ENCODE measurements at regions not wholly inside any gene's neighbourhood (a gene's known extent, or its start where the extent isn't known, plus 50 kb on each side); places are given as distances from the start of the nearest gene placed in this dataset.
"Not testable (repeated sequence)": the region's sequence is repeated elsewhere in the genome, so short reads cannot be mapped to it uniquely, and the experiment has no call there.

DNA sequence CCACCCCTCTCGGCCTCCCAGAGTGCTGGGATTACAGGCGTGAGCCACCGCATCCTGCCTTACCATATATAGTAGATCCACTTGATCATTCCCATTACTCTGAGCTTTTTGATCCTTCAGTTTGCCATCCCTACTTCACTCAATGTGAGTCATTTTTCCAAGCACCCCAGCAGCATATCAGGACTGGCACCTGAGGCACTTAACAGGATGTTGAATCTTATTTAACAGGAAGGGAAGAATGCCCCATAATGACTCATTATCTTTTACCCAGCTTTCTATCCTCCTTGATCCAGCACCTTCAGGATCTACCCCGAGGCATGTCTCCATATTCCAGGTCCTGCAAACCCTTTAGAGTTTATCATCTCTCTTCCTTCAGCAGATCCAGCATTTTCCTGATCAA lies 84.9 kb upstream of the CMKLR1 start:
- DNase-seq (ENCODE audit: low read depth in 2 of 2) = no peak

DNA sequence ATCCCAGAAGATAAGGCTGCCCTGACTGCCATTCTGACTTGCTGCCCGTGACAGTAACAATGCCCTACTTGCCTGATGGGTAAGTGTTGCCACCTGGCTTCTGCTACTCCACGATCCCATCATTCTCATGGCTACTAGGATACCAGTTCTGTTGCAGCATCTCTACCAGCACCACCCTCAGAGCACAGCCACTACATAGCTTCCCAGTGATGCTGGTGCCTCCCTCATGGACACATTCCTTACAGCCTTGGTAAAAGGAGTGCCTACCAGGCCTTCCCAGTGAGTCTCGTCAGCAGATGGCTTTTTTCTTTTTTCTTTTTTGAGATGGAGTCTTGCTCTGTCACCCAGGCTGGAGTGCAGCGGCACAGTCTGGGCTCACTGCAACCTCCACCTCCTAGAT lies 84.4 kb upstream of the CMKLR1 start:
- DNase-seq (ENCODE audit: low read depth in 2 of 2) = no peak

DNA sequence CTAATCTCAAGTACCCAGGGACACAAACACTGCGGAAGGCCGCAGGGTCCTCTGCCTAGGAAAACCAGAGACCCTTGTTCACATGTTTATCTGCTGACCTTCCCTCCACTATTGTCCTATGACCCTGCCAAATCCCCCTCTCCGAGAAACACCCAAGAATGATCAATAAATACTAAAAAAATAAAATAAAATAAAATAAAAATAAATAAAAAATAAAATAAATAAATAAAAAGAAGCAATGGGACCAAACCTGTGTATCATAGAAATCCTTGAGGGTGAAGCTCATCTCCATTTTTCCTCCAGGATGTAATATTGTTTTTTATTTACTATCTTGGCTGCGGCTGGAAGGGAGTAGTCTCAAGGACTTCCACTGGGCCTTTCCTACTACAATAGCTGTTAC lies 82.0 kb upstream of the CMKLR1 start:
- not testable (repeated sequence) for DNase-seq (ENCODE audit: low read depth in 2 of 2)

DNA sequence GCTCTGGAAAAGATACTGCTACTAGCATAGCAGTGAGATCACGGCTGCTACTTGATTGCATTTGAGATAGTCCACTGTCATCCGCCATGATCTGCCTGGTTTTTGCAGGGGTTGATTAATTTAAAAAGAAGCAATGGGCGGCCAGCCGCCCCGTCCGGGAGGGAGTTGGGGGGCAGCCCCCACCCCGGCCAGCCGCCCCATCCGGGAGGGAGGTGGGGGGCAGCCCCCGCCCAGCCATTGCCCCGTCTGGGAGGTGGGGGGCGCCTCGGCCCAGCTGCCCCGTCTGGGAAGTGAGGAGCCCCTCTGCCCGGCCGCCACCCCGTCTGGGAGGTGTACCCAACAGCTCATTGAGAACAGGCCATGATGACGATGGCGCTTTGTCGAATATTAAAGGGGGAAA lies 81.3 kb upstream of the CMKLR1 start:
- not testable (repeated sequence) for DNase-seq (ENCODE audit: low read depth in 2 of 2)

DNA sequence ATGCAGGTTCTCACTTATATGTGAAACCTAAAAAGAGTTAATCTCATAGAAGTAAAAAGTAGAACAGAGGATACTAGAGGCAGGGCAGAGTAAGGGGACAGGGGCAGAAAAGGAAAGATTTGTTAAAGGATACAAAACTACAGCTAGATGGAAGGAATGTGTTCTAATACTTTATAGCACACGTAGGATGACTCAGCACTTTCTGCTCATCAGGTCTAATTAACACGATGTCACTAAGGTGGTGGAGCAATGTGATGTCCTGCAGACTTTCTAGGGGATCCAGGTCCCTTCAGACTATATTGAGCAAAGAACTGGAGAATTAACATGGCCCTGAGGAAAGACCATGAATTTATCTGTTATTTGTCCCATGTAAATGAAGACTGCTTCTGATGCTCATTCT lies 80.8 kb upstream of the CMKLR1 start:
- no peak for DNase-seq (ENCODE audit: low read depth in 2 of 2)

DNA sequence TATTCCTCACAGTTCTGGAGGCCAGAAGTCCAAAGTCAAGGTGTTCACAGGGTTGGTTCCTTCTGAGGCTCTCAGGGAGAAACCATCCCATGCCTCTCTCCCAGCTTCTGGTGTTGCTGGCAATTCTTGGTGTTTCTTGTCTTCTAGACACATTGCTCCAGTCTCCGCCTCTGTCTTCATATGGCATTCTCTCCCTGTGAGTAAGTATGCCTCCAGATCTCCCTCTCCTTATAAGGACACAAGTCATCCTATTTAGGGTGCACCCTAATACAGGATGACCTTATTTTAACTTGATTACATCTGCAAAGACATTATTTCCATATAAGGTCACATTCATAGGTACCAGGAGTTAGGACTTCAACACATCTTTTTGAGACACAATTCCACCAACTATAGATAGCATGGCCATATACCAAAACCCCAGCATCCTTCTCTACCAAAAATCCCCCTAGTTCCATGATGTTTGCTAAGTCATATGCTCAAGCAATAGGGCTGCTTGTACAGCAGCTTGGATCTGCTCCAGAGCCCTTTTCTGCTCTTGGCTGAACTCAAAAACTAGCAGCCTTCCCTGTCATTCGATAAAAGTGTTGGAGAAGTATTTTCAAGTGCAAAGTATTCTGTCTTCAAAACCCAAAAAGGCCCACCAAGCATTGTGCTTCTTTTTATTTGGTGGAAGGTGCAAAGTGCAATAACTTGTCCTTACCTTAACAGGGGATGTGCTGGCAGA lies 79.2 kb upstream of the CMKLR1 start:
- peak; percentile 12 to 25 for DNase-seq (ENCODE audit: low read depth in 2 of 2)

DNA sequence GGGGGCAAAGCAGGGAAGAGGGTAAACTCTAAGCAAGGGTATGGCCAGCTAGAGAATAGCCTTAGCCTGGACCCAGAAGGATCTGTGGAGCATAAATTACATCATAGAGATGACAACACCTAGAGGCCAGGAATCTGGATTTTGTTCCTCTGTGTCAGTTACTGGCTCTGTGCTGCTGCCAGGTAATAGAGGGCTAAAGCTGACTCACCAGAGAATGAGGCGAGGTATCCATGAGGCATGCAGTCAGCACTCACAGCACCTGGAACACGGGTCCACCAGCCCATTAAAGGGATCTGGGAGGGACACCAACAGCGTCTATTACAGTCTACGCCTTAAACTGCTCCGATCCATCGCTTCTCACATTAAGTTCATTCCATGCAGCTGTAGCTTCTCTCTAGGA lies 74.9 kb upstream of the CMKLR1 start:
- no peak for DNase-seq (ENCODE audit: low read depth in 2 of 2)

DNA sequence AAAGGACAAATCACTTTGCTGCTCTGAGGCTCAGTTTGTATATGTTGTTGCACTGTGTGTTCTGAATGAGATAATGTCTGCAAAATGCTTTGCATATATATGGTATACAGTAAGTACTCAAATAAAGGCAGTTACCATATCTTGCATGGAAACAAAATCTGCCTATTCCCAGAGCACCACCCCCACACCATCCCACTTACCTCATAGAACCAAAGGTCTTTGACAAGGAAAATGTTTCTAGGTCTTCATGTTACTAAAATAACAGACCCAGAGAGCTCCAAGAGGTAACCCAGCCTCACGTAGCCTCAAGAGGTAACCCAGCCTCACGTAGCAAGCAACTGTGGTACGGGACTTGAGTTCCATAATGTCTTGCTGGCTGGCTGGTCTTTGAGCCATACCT lies 71.6 kb upstream of the CMKLR1 start:
- no peak for DNase-seq (ENCODE audit: low read depth in 2 of 2)

DNA sequence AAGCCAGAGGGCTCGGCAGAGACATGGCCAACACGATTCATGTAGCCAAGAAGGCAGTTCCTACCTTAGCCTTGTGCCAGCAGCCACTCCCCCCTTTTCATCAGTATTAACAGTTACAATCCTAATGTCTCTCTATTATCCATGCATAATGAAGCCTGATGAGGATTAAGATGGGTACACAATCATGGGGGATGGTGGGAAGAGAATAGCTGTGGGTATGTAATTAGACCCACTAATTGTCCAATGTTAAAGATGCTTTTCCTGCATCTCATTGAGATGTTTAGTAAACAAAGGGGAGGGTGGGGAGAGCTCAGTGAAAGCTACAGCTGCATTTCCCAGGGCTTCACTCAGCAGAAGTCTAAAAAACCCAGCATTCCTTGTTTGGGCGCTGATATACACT lies 70.4 kb upstream of the CMKLR1 start:
- DNase-seq (ENCODE audit: low read depth in 2 of 2) = no peak

DNA sequence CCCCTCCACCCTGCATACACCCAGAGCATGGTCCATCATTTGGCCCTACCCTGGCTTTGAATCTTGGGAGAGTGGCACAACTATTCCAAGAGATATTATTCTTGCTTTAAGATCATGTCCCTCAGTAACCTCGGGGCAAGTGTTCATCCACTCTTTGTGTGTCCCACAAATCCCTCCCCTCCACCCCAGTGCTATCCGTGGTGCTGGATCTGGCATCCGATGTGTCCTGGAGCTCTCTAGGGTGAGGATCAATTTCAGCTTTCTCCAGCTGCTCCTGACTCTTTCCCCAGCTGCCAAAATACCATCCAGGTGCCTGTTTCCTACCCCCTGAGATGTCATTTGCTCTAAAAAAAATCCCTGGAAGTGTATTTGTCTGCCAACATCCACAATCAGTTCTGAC lies 64.8 kb upstream of the CMKLR1 start:
- no peak for DNase-seq (ENCODE audit: low read depth in 2 of 2)

DNA sequence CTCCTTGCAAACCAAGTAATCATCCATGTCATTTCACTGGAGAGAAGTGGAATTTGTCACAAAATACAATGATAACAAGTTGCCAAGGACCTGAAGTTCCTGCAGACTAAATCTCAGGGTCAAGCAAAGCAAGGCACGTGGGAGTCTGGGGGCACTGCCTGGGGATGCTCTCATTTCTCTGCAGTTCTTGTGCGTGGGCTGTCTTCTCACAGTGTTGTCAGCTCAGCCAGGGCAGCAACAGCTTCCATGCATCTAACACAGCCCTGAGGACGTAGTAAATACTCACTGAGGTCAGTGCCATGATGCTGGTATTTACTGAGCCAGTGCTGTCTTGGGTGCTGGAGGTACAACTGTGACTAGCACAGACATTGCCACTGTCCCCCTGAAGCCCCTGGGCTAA lies 62.9 kb upstream of the CMKLR1 start:
- DNase-seq (ENCODE audit: low read depth in 2 of 2) = no peak

DNA sequence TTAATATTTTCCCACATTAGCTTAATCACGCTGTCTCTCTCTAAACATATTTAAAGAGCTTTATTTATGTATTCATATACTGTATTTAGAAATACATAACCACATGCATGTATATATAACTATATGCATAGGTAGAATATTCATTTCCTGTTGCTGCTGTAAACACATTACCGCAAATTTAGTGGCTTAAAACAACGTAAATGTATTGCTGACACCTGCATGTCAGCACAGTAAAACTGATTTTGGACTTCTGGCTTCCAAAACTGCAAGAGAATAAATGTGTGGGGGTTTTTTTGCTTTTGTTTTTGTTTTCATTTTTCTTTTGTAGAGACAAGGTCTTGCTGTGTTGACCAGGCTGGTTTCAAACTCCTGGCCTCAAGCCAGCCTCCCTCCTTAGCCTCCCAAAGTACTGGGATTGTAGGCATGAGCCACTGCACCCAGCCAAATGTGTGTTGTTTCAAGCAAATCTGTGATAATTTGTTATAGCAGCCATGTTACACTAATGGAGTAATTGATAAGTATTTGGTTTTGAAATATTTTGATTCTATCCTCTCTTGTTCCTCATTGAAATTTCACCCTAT lies 61.9 kb upstream of the CMKLR1 start:
- DNase-seq (ENCODE audit: low read depth in 2 of 2) = no peak

DNA sequence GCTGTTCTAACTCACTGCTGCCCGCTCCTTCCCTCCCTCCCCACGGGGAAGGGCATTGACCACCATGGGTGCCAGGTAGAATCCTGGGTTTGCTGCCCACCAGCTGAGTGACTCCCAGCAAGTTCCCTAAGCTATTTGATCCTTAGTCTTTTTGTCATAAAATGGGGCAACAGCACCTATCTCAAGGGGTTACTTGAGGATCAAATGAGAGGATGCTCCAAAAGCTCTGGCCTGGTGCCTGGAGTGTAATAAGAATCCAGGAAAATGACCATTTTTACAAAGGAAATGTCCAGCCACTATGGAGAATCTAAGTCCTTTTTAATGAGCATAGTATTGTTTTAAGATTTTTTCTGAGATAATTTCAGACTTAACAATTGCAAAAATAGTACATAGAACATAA lies 61.4 kb upstream of the CMKLR1 start:
- no peak for DNase-seq (ENCODE audit: low read depth in 2 of 2)

DNA sequence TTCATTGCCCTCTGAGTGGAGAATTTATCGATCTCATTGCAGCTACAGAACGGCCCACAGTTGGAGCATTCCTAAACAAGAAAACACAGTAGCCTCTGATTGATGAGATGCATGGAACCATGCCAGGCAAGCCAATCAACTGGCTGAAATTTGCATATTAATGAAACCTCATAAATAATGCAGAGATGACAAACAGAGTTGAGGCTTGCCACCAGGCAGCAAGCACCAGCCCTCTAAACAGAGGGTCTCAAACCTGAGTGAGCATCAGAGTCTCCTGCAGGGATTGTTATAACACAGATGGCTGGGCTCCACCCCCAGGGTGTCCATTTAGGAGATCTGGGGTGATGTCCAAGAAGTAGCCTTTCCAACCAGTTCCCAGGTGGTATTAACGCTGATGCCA lies 60.9 kb upstream of the CMKLR1 start:
- DNase-seq (ENCODE audit: low read depth in 2 of 2) = no peak

DNA sequence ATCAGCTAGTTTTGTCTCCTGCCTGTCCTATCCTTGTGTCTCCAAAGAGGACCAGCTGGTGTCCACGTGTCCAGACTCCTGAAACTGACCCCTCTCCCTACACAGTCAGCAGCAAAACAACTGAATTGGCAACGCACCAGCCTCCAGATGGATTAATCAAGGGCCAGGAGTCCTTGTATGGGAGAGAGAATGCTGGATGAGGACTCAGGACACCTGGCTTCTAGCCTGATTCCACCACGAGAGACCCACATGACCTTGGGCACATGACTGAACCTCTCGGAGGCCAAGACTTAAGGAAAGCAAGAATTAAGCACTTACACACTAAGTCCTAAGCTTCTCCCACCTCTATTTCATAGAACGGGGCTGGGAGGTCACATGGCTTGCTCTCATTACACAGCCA lies 60.4 kb upstream of the CMKLR1 start:
- DNase-seq (ENCODE audit: low read depth in 2 of 2) = no peak

DNA sequence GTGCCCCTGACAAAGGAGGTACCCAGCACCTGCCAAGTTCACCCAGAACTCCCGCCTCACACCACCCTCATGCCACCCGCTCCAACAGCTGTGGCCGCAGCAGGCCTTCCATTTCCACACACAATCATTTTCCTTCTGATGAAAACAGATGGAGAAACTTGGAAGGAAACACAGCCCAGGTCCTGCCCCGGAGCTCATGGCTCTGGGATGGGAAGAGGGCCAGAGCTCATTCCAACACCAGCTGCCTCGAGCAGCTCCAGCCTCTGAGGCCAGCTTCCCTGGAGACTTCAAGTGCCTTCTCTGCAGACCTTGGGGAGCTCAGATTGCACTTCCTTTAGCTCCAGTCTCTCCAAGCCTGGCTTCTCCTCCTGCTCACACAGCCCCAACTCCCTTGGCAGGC lies 55.1 kb upstream of the CMKLR1 start:
- no peak for DNase-seq (ENCODE audit: low read depth in 2 of 2)

DNA sequence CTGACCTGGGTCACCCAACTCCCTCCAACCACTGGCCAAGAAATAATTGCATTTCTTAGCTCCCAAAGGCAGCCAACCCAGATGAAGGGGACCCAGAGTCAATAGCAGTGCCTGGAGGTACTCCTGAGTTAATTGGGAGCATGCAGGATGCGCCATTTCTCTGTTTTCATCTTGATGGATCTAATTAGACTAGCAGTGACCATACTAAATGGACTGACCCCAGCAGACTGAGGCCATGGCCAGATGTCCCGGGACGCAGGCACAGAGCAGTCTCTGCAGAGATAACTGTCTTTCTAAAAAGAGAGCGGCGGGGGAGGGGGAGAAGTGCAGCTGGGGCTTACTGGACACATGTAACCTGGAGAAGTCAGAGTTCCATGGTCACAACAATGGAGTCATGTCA lies 53.2 kb upstream of the CMKLR1 start:
- DNase-seq (ENCODE audit: low read depth in 2 of 2) = no peak

DNA sequence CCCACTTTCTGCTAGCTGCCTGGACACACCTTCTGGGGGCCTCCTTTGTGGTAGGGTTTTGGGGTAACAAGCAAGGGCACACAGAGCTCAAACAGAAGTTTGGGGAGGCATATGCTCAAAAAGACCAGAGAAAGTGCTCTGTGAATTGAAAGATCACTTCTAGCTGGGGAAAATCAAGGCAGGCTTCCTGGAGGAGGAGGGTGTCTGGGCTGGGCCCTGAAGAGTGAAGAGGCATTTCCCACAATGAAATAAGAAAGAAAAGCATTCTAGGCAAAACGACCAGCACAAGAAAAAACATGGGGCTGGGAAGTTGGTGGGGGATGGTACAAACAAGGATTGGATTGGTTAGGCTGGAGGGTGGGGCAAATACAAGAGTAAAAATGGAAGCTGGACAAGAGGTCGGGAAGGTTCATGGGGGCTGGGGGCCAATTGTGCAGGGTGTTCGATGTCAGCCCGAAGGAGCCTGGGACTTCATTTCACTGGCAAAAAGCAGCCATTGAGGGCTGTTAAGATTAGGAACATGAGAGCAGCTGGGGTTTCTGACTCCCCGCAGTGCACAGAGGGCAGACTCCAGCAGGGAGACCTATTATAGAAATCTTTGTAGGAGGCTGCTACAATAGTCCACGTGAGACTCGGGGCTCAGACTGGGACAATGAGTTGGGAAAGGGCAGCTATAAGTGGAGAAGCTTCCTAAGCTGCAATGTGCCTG lies 51.5 kb upstream of the CMKLR1 start:
- DNase-seq (ENCODE audit: low read depth in 2 of 2) = no peak

DNA sequence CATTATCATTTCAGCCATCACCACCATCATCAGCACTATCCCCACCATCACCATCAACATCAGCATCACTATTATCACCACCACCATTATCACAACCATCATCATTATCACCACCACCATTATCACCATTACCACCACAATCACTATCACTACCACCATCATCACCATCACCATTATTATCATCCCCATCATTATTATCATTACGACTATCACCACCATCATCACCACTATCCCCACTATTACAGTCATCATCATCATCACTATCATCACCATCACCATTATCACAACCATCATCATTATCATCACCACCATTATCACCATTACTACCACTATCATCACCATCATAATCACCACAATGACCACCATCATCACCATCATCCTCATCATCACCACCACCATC lies 50.4 kb upstream of the CMKLR1 start:
- no peak for DNase-seq (ENCODE audit: low read depth in 2 of 2)
